ENCODE measurements at regions not wholly inside any gene's neighbourhood (a gene's known extent, or its start where the extent isn't known, plus 50 kb on each side); places are given as distances from the start of the nearest gene placed in this dataset.
A peak's percentile ranks its signal among the peaks of the same experiment; 100 is the strongest.

GRCh38 chr5:114249823-114250222, 112.0 kb upstream of the KCNN2 start:
- Histone ChIP-seq H3K79me2 (ENCODE audit: control insufficient read depth, insufficient read depth, low read length) (no peaks in the 10 kb centered on the region), H3K56ac (ENCODE audit: low read length) (no peak overlapping the region), H3K9ac (ENCODE audit: low read length) (no peak overlapping the region), H3K18ac (ENCODE audit: low read length) (no peak overlapping the region), H2BK5ac (ENCODE audit: low read length) (no peak overlapping the region), H4K8ac (ENCODE audit: low read depth, low read length) (no peak overlapping the region), H3K4ac (ENCODE audit: low read depth, low read length) (no peak overlapping the region), H3K4me2 (ENCODE audit: low read length) (no peak overlapping the region), H2BK15ac (replicated peaks; ENCODE audit: low read depth) (no peak overlapping the region), H4K5ac (ENCODE audit: low read length) (no peak overlapping the region), H3K79me1 (ENCODE audit: low read length) (no peaks in the 10 kb centered on the region), H2AK5ac (ENCODE audit: low read length) (no peak overlapping the region), H3K23ac (ENCODE audit: low read length) (no peak overlapping the region), H2BK120ac (ENCODE audit: low read depth, low read length) (no peak overlapping the region), H3K36me3 (ENCODE audit: control insufficient read depth, insufficient read depth, low read length) (no peaks in the 10 kb centered on the region), H3K4me3 (ENCODE audit: low read length) (no peak overlapping the region), H3K4me1 (ENCODE audit: control insufficient read depth, low read depth, low read length) (no peaks in the 10 kb centered on the region), H3K27ac (ENCODE audit: low read depth, low read length) (no peak overlapping the region), H3K27me3 (ENCODE audit: insufficient read depth, low read length, poor library complexity) (no peaks in the 10 kb centered on the region)
- WGBS (ENCODE audit: extremely low coverage, insufficient coverage, low lambda C conversion rate) = no CpG with 5 or more reads among the region's 2 CpGs
- DNase-seq = no peak

- no peak overlapping the region for H3K27ac ChIP-seq (ENCODE audit: low read depth, low read length)
- H3K4me1 ChIP-seq (ENCODE audit: control insufficient read depth, low read depth, low read length) = no peaks in the 10 kb centered on the region
- no peak overlapping the region for H2BK15ac ChIP-seq (replicated peaks; ENCODE audit: low read depth)
- no peak overlapping the region for H3K23ac ChIP-seq (ENCODE audit: low read length)
- no peak overlapping the region for H3K4me3 ChIP-seq (ENCODE audit: low read length)
- H2BK120ac ChIP-seq (ENCODE audit: low read depth, low read length) = no peak overlapping the region
- no peaks in the 10 kb centered on the region for H3K79me1 ChIP-seq (ENCODE audit: low read length)
- no peak overlapping the region for H3K4me2 ChIP-seq (ENCODE audit: low read length)
- DNase-seq = no peak
- peak overlapping the region; percentile 16 for H3K4ac ChIP-seq (ENCODE audit: low read depth, low read length)
- no peak overlapping the region for H2AK5ac ChIP-seq (ENCODE audit: low read length)
- no peak overlapping the region for H4K5ac ChIP-seq (ENCODE audit: low read length)
- H2BK5ac ChIP-seq (ENCODE audit: low read length) = no peak overlapping the region
- no peaks in the 10 kb centered on the region for H3K79me2 ChIP-seq (ENCODE audit: control insufficient read depth, insufficient read depth, low read length)
- no peak overlapping the region for H3K56ac ChIP-seq (ENCODE audit: low read length)
- H3K18ac ChIP-seq (ENCODE audit: low read length) = no peak overlapping the region
- WGBS (ENCODE audit: extremely low coverage, insufficient coverage, low lambda C conversion rate) = no CpG with 5 or more reads among the region's 3 CpGs
- no peak overlapping the region for H4K8ac ChIP-seq (ENCODE audit: low read depth, low read length)
- no peak overlapping the region for H3K9ac ChIP-seq (ENCODE audit: low read length)
- no peaks in the 10 kb centered on the region for H3K27me3 ChIP-seq (ENCODE audit: insufficient read depth, low read length, poor library complexity)
- H3K36me3 ChIP-seq (ENCODE audit: control insufficient read depth, insufficient read depth, low read length) = no peaks in the 10 kb centered on the region
Observed at GRCh38 chr5:114250536-114250935, 111.3 kb upstream of the KCNN2 start.

- no peak overlapping the region for H3K4ac ChIP-seq (ENCODE audit: low read depth, low read length)
- H3K4me3 ChIP-seq (ENCODE audit: low read length) = no peak overlapping the region
- no peaks in the 10 kb centered on the region for H3K4me1 ChIP-seq (ENCODE audit: control insufficient read depth, low read depth, low read length)
- H4K5ac ChIP-seq (ENCODE audit: low read length) = no peak overlapping the region
- H2BK120ac ChIP-seq (ENCODE audit: low read depth, low read length) = no peak overlapping the region
- H3K23ac ChIP-seq (ENCODE audit: low read length) = no peak overlapping the region
- no peak overlapping the region for H3K27ac ChIP-seq (ENCODE audit: low read depth, low read length)
- DNase-seq = peak; percentile 5
- no peak overlapping the region for H3K4me2 ChIP-seq (ENCODE audit: low read length)
- H2BK15ac ChIP-seq (replicated peaks; ENCODE audit: low read depth) = no peak overlapping the region
- H3K18ac ChIP-seq (ENCODE audit: low read length) = no peak overlapping the region
- H3K9ac ChIP-seq (ENCODE audit: low read length) = no peak overlapping the region
- no peak overlapping the region for H2BK5ac ChIP-seq (ENCODE audit: low read length)
- no peaks in the 10 kb centered on the region for H3K79me2 ChIP-seq (ENCODE audit: control insufficient read depth, insufficient read depth, low read length)
- no peak overlapping the region for H2AK5ac ChIP-seq (ENCODE audit: low read length)
- no peaks in the 10 kb centered on the region for H3K79me1 ChIP-seq (ENCODE audit: low read length)
- H3K27me3 ChIP-seq (ENCODE audit: insufficient read depth, low read length, poor library complexity) = no peaks in the 10 kb centered on the region
- H3K56ac ChIP-seq (ENCODE audit: low read length) = no peak overlapping the region
- H3K36me3 ChIP-seq (ENCODE audit: control insufficient read depth, insufficient read depth, low read length) = no peaks in the 10 kb centered on the region
- H4K8ac ChIP-seq (ENCODE audit: low read depth, low read length) = no peak overlapping the region
Observed at GRCh38 chr5:114252226-114252625, 109.6 kb upstream of the KCNN2 start.

- H3K4me2 ChIP-seq (ENCODE audit: low read length) = no peak overlapping the region
- no peak overlapping the region for H3K4ac ChIP-seq (ENCODE audit: low read depth, low read length)
- no peaks in the 10 kb centered on the region for H3K36me3 ChIP-seq (ENCODE audit: control insufficient read depth, insufficient read depth, low read length)
- no peak overlapping the region for H3K27ac ChIP-seq (ENCODE audit: low read depth, low read length)
- H2BK120ac ChIP-seq (ENCODE audit: low read depth, low read length) = no peak overlapping the region
- no peaks in the 10 kb centered on the region for H3K4me1 ChIP-seq (ENCODE audit: control insufficient read depth, low read depth, low read length)
- no CpG with 5 or more reads among the region's 3 CpGs for WGBS (ENCODE audit: extremely low coverage, insufficient coverage, low lambda C conversion rate)
- no peak overlapping the region for H3K23ac ChIP-seq (ENCODE audit: low read length)
- no peak overlapping the region for H3K9ac ChIP-seq (ENCODE audit: low read length)
- no peak overlapping the region for H2BK5ac ChIP-seq (ENCODE audit: low read length)
- no peak overlapping the region for H2BK15ac ChIP-seq (replicated peaks; ENCODE audit: low read depth)
- DNase-seq = peak; percentile 97
- no peak overlapping the region for H4K8ac ChIP-seq (ENCODE audit: low read depth, low read length)
- H3K27me3 ChIP-seq (ENCODE audit: insufficient read depth, low read length, poor library complexity) = no peaks in the 10 kb centered on the region
- no peaks in the 10 kb centered on the region for H3K79me2 ChIP-seq (ENCODE audit: control insufficient read depth, insufficient read depth, low read length)
- H3K18ac ChIP-seq (ENCODE audit: low read length) = no peak overlapping the region
- no peaks in the 10 kb centered on the region for H3K79me1 ChIP-seq (ENCODE audit: low read length)
- H3K56ac ChIP-seq (ENCODE audit: low read length) = no peak overlapping the region
- no peak overlapping the region for H4K5ac ChIP-seq (ENCODE audit: low read length)
- no peak overlapping the region for H2AK5ac ChIP-seq (ENCODE audit: low read length)
- H3K4me3 ChIP-seq (ENCODE audit: low read length) = no peak overlapping the region
Observed at GRCh38 chr5:114255260-114255659, 106.6 kb upstream of the KCNN2 start.

- Histone ChIP-seq H2AK5ac (ENCODE audit: low read length) (no peak overlapping the region), H3K23ac (ENCODE audit: low read length) (no peak overlapping the region), H3K36me3 (ENCODE audit: control insufficient read depth, insufficient read depth, low read length) (no peaks in the 10 kb centered on the region), H3K18ac (ENCODE audit: low read length) (no peak overlapping the region), H3K9ac (ENCODE audit: low read length) (no peak overlapping the region), H2BK15ac (replicated peaks; ENCODE audit: low read depth) (no peak overlapping the region), H3K4me3 (ENCODE audit: low read length) (no peak overlapping the region), H2BK5ac (ENCODE audit: low read length) (no peak overlapping the region), H3K27ac (ENCODE audit: low read depth, low read length) (no peak overlapping the region), H4K5ac (ENCODE audit: low read length) (no peak overlapping the region), H3K56ac (ENCODE audit: low read length) (no peak overlapping the region), H3K4ac (ENCODE audit: low read depth, low read length) (no peak overlapping the region), H3K79me1 (ENCODE audit: low read length) (no peaks in the 10 kb centered on the region), H3K27me3 (ENCODE audit: insufficient read depth, low read length, poor library complexity) (no peaks in the 10 kb centered on the region), H3K4me1 (ENCODE audit: control insufficient read depth, low read depth, low read length) (no peaks in the 10 kb centered on the region), H4K8ac (ENCODE audit: low read depth, low read length) (no peak overlapping the region), H2BK120ac (ENCODE audit: low read depth, low read length) (no peak overlapping the region), H3K79me2 (ENCODE audit: control insufficient read depth, insufficient read depth, low read length) (no peaks in the 10 kb centered on the region), H3K4me2 (ENCODE audit: low read length) (no peak overlapping the region)
- no peak for DNase-seq
- no CpG with 5 or more reads among the region's 3 CpGs for WGBS (ENCODE audit: extremely low coverage, insufficient coverage, low lambda C conversion rate)
Observed at GRCh38 chr5:114261989-114262388, 99.9 kb upstream of the KCNN2 start.

GRCh38 chr5:114265432-114266060, 96.3 kb upstream of the KCNN2 start:
- no peaks in the 10 kb centered on the region for H3K79me1 ChIP-seq (ENCODE audit: low read length)
- H4K8ac ChIP-seq (ENCODE audit: low read depth, low read length) = no peak overlapping the region
- no peak overlapping the region for H2BK5ac ChIP-seq (ENCODE audit: low read length)
- H3K23ac ChIP-seq (ENCODE audit: low read length) = no peak overlapping the region
- no peak overlapping the region for H2AK5ac ChIP-seq (ENCODE audit: low read length)
- H3K4ac ChIP-seq (ENCODE audit: low read depth, low read length) = no peak overlapping the region
- no peak overlapping the region for H3K9ac ChIP-seq (ENCODE audit: low read length)
- no peaks in the 10 kb centered on the region for H3K79me2 ChIP-seq (ENCODE audit: control insufficient read depth, insufficient read depth, low read length)
- no peak overlapping the region for H3K56ac ChIP-seq (ENCODE audit: low read length)
- H3K36me3 ChIP-seq (ENCODE audit: control insufficient read depth, insufficient read depth, low read length) = no peaks in the 10 kb centered on the region
- no CpG with 5 or more reads among the region's 2 CpGs for WGBS (ENCODE audit: extremely low coverage, insufficient coverage, low lambda C conversion rate)
- no peak overlapping the region for H3K27ac ChIP-seq (ENCODE audit: low read depth, low read length)
- H3K4me3 ChIP-seq (ENCODE audit: low read length) = no peak overlapping the region
- no peak overlapping the region for H2BK120ac ChIP-seq (ENCODE audit: low read depth, low read length)
- no peak overlapping the region for H4K5ac ChIP-seq (ENCODE audit: low read length)
- H2BK15ac ChIP-seq (replicated peaks; ENCODE audit: low read depth) = no peak overlapping the region
- no peaks in the 10 kb centered on the region for H3K27me3 ChIP-seq (ENCODE audit: insufficient read depth, low read length, poor library complexity)
- H3K4me1 ChIP-seq (ENCODE audit: control insufficient read depth, low read depth, low read length) = no peaks in the 10 kb centered on the region
- H3K18ac ChIP-seq (ENCODE audit: low read length) = no peak overlapping the region
- no peak for DNase-seq
- no peak overlapping the region for H3K4me2 ChIP-seq (ENCODE audit: low read length)
